HCT116 (cell line): ENCODE measurements at regions not wholly inside any gene's neighbourhood (a gene's known extent, or its start where the extent isn't known, plus 50 kb on each side); places are given as distances from the start of the nearest gene placed in this dataset.

ENCODE experiments used
- ATAC-seq: fragments of 200-7000 bp; cut with Tn5 transposase; 2 replicates; pipeline ENCODE4 v1.9.1; 2020; ENCODE audit warnings: mild to moderate bottlenecking, moderate library complexity
- BruUV-seq: library from RNA; stranded (reverse); fragments of 400-500 nt; replicated peaks from 2 replicates; lab custom pipeline; 2021; lab: Mats Ljungman, UMichigan
- CTCF ChIA-PET: fragments of 300-600 bp; sonication (Branson Sonifier 250); formaldehyde crosslinking; loops from one replicate; lab custom pipeline; 2021; ENCODE audit warnings: antibody characterized with exemption; lab: Charles Lee
- POLR2A ChIA-PET: fragments of 300-600, 350-600 bp; sonication (Branson Sonifier 250); formaldehyde crosslinking; loops from one replicate; lab custom pipeline; 2021; ENCODE audit warnings: antibody characterized with exemption; lab: Charles Lee
- RAD21 ChIA-PET, 2 experiments: fragments of 300-600 bp; sonication (Branson Sonifier 250); formaldehyde crosslinking; loops; one replicate each; lab custom pipeline; 2023; ENCODE audit warnings: low total read pairs in 2 of 2; ENCODE audit not compliant: uncharacterized antibody in 2 of 2, unreplicated experiment in 2 of 2, low non-redundant PET in 1 of 2; lab: Charles Lee
- DNase-seq: peaks from one replicate; pipeline ENCODE4 v3.0.0-alpha.2; 2010; ENCODE audit warnings: low read depth, low spot score
- H2AFZ ChIP-seq: fragments of 200-600 bp; shearing (Covaris generic), sonication (generic); 2 replicates; pipeline ENCODE4 v1.6.1; 2017; ENCODE audit warnings: low read depth, mixed run types, mixed read lengths, antibody characterized with exemption, low read length; ENCODE audit not compliant: poor library complexity, severe bottlenecking
- H3K27ac ChIP-seq: 2 replicates; pipeline ENCODE4 v1.5.1; 2012; ENCODE audit warnings: low read depth, low read length
- H3K27me3 ChIP-seq: fragments of 200-600 bp; sonication (generic); 2 replicates; pipeline ENCODE4 v1.6.1; 2016; ENCODE audit warnings: mixed run types, low read length, mixed read lengths; ENCODE audit not compliant: insufficient read depth
- H3K36me3 ChIP-seq, 2 experiments: fragments of 200-500 bp in 1 of 2; fragments of 200-600 bp in 1 of 2; sonication (Bioruptor generic) in 1 of 2; sonication (generic) in 1 of 2; 2 replicates each; pipeline versions ENCODE4 v1.5.1 to v1.6.1; 2014 to 2016; ENCODE audit warnings: low read length in 2 of 2, inconsistent platforms in 1 of 2, mixed read lengths in 1 of 2, mixed run types in 1 of 2; ENCODE audit not compliant: insufficient read depth in 2 of 2, control insufficient read depth in 1 of 2
- H3K4me1 ChIP-seq, 2 experiments: fragments of 200-600 bp in 1 of 2; sonication (generic) in 1 of 2; 2 replicates each; pipeline versions ENCODE4 v1.5.1 to v1.6.1; 2012 to 2017; ENCODE audit warnings: low read length in 2 of 2, inconsistent platforms in 1 of 2, mild to moderate bottlenecking in 1 of 2, mixed read lengths in 1 of 2, mixed run types in 1 of 2, moderate library complexity in 1 of 2; ENCODE audit not compliant: insufficient read depth in 2 of 2, control insufficient read depth in 1 of 2
- H3K4me2 ChIP-seq: fragments of 200-600 bp; sonication (generic); 2 replicates; pipeline ENCODE4 v1.6.1; 2017; ENCODE audit warnings: mixed run types, low read length, mixed read lengths
- H3K4me3 ChIP-seq, 2 experiments: fragments of 200-600 bp in 1 of 2; sonication (generic) in 1 of 2; replicated peaks in 1 of 2; 2 replicates each; pipeline ENCODE4 v1.5.1; 2011 to 2016; ENCODE audit warnings: low read length in 2 of 2, control low read depth in 1 of 2, low read depth in 1 of 2, mild to moderate bottlenecking in 1 of 2, mixed read lengths in 1 of 2, mixed run types in 1 of 2
- H3K79me2 ChIP-seq: fragments of 200-600 bp; sonication (generic); 2 replicates; pipeline ENCODE4 v1.6.1; 2017; ENCODE audit warnings: mild to moderate bottlenecking, mixed run types, low read length, moderate library complexity, mixed read lengths; ENCODE audit not compliant: insufficient read depth
- H3K9ac ChIP-seq: fragments of 200-600 bp; sonication (generic); 2 replicates; pipeline ENCODE4 v1.6.1; 2016; ENCODE audit warnings: low read length, mixed read lengths
- H3K9me2 ChIP-seq: fragments of 200-600 bp; sonication (generic), shearing (Covaris generic); 2 replicates; pipeline ENCODE4 v1.6.1; 2017; ENCODE audit warnings: mixed run types, mild to moderate bottlenecking, moderate library complexity; ENCODE audit not compliant: insufficient read depth
- H3K9me3 ChIP-seq, 2 experiments: fragments of 200-500 bp in 1 of 2; fragments of 200-600 bp in 1 of 2; sonication (Bioruptor generic) in 1 of 2; sonication (generic) in 1 of 2; 2 replicates each; pipeline ENCODE4 v1.6.1; 2014 to 2017; ENCODE audit warnings: low read length in 2 of 2, mixed read lengths in 2 of 2, inconsistent platforms in 1 of 2, low read depth in 1 of 2, mild to moderate bottlenecking in 1 of 2, mixed run types in 1 of 2, moderate library complexity in 1 of 2; ENCODE audit not compliant: control insufficient read depth in 1 of 2, insufficient read depth in 1 of 2
- H4K20me1 ChIP-seq: fragments of 200-600 bp; sonication (generic), shearing (Covaris generic); 2 replicates; pipeline ENCODE4 v1.6.1; 2017; ENCODE audit warnings: mixed run types, mild to moderate bottlenecking, moderate library complexity; ENCODE audit not compliant: insufficient read depth
- CBX3 ChIP-seq: IDR thresholded peaks from 2 replicates; pipeline ENCODE4 v1.6.1; 2012; ENCODE audit warnings: low read depth
- EZH2phosphoT487 ChIP-seq: fragments of 200-600 bp; IDR thresholded peaks from 2 replicates; pipeline ENCODE4 v1.6.1; 2018; ENCODE audit warnings: antibody characterized with exemption, borderline replicate concordance
- FOSL1 ChIP-seq: IDR thresholded peaks from 2 replicates; pipeline ENCODE4 v1.6.1; 2012; ENCODE audit warnings: low read depth
- POLR2A ChIP-seq: IDR thresholded peaks from 2 replicates; pipeline ENCODE4 v1.7.0; 2011; ENCODE audit warnings: borderline replicate concordance; ENCODE audit not compliant: insufficient read depth, insufficient read length; ENCODE audit errors: extremely low read depth
- SP1 ChIP-seq: IDR thresholded peaks from 2 replicates; pipeline ENCODE4 v1.6.1; 2012; ENCODE audit warnings: low read depth
- TCF7L2 ChIP-seq: IDR thresholded peaks from 2 replicates; pipeline ENCODE4 v1.7.0; 2011; ENCODE audit warnings: borderline replicate concordance, inconsistent platforms; ENCODE audit not compliant: insufficient read depth, insufficient read length; ENCODE audit errors: extremely low read depth
- ZNF274 ChIP-seq: fragments of 200-500 bp; sonication (Bioruptor generic); IDR thresholded peaks from 2 replicates; pipeline ENCODE4 v1.6.1; 2014; ENCODE audit warnings: mild to moderate bottlenecking, low read depth, low read length, inconsistent platforms
- intact Hi-C: fragments of 100-400 bp; cut with micrococcal nuclease; formaldehyde crosslinking; loops from 2 replicates; pipeline ENCODE4 v1.10.0; 2022
- TF ChIP-seq, protein P1 (sequence below): IDR thresholded peaks from 2 replicates; pipeline ENCODE4 v1.6.1; 2012
- TF ChIP-seq, protein P2 (sequence below): IDR thresholded peaks from 2 replicates; pipeline ENCODE4 v1.6.1; 2012; ENCODE audit warnings: low read depth
- TF ChIP-seq, protein P3 (sequence below): IDR thresholded peaks from 2 replicates; pipeline ENCODE4 v1.6.1; 2011; ENCODE audit warnings: mild to moderate bottlenecking, low read length, moderate library complexity; ENCODE audit not compliant: insufficient replicate concordance; ENCODE audit errors: extremely low read depth

DNA sequence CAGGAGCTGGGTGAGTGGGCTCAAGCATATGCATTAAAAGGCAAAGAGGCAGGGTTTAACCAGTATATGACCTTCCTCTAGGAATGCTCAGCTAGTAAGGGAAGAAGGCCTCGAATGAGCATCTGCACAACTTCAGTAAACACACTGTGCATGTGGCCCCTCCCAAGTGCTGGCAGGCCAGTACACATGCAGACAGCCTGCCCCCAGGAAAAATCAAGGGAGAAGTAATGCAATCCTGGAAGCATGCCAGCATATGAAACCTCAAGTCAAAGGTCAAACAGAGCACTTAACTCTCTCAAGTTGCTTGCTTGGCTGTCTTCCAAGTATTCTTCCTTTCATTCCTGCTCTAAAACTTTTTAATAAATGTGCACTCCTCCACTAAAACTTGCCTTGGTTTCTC lies 208.4 kb downstream of the ACTR3B start:
- RAD21 ChIA-PET, result no interaction called here
- DNase-seq, result no peak
- no TSS peak for BruUV-seq

DNA sequence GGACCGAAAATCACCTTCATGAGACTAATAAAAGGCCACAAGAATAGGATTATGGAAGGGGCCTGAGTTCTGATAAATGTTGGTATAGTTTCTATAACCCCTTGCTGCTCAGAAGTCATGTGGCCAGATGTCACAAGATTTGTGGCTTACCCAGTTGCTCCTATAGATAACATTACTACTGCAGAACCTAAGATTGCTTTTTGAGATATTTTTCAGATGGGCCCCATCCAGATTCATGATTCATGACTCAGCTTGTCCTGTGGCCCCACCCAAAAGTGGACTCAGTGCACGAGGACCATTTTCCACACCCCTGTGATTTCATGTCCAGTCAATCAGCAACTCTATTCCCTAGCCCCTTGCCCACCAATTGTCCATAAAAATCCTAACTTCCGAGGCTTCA lies 209.0 kb downstream of the ACTR3B start:
- RAD21 ChIA-PET, result no interaction called here
- no TSS peak for BruUV-seq
- CTCF ChIA-PET, result no interaction called here
- H3K4me3 ChIP-seq, result no peak overlapping the region
- H3K9ac ChIP-seq, result no peak overlapping the region
- no peak overlapping the region for H3K27ac ChIP-seq
- no peak for ATAC-seq
- H3K27me3 ChIP-seq, result 0 out of 2 replicates have a peak, but pooled peaks cover 2% of the 10 kb centered on the region
- no peak overlapping the region for H3K4me2 ChIP-seq
- H3K4me1 ChIP-seq, result no peaks in the 10 kb centered on the region
- intact Hi-C loops, result no loop called here
- H3K9me3 ChIP-seq, result no peaks in the 10 kb centered on the region
- H2AFZ ChIP-seq, result no peak overlapping the region
- no peaks in the 10 kb centered on the region for H3K36me3 ChIP-seq
- POLR2A ChIA-PET, result no interaction called here
- TF ChIP-seq, protein P1, sequence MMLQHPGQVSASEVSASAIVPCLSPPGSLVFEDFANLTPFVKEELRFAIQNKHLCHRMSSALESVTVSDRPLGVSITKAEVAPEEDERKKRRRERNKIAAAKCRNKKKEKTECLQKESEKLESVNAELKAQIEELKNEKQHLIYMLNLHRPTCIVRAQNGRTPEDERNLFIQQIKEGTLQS, result no peak
- TF ChIP-seq ZNF274 (no peak), SP1 (no peak), TCF7L2 (no peak), EZH2phosphoT487 (no peak), FOSL1 (no peak)
- TF ChIP-seq, protein P2, sequence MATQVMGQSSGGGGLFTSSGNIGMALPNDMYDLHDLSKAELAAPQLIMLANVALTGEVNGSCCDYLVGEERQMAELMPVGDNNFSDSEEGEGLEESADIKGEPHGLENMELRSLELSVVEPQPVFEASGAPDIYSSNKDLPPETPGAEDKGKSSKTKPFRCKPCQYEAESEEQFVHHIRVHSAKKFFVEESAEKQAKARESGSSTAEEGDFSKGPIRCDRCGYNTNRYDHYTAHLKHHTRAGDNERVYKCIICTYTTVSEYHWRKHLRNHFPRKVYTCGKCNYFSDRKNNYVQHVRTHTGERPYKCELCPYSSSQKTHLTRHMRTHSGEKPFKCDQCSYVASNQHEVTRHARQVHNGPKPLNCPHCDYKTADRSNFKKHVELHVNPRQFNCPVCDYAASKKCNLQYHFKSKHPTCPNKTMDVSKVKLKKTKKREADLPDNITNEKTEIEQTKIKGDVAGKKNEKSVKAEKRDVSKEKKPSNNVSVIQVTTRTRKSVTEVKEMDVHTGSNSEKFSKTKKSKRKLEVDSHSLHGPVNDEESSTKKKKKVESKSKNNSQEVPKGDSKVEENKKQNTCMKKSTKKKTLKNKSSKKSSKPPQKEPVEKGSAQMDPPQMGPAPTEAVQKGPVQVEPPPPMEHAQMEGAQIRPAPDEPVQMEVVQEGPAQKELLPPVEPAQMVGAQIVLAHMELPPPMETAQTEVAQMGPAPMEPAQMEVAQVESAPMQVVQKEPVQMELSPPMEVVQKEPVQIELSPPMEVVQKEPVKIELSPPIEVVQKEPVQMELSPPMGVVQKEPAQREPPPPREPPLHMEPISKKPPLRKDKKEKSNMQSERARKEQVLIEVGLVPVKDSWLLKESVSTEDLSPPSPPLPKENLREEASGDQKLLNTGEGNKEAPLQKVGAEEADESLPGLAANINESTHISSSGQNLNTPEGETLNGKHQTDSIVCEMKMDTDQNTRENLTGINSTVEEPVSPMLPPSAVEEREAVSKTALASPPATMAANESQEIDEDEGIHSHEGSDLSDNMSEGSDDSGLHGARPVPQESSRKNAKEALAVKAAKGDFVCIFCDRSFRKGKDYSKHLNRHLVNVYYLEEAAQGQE, result no peak
- TF ChIP-seq, protein P3, sequence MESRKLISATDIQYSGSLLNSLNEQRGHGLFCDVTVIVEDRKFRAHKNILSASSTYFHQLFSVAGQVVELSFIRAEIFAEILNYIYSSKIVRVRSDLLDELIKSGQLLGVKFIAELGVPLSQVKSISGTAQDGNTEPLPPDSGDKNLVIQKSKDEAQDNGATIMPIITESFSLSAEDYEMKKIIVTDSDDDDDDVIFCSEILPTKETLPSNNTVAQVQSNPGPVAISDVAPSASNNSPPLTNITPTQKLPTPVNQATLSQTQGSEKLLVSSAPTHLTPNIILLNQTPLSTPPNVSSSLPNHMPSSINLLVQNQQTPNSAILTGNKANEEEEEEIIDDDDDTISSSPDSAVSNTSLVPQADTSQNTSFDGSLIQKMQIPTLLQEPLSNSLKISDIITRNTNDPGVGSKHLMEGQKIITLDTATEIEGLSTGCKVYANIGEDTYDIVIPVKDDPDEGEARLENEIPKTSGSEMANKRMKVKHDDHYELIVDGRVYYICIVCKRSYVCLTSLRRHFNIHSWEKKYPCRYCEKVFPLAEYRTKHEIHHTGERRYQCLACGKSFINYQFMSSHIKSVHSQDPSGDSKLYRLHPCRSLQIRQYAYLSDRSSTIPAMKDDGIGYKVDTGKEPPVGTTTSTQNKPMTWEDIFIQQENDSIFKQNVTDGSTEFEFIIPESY, result no peak
- no peaks in the 10 kb centered on the region for H3K9me2 ChIP-seq
- DNase-seq, result no peak
- H4K20me1 ChIP-seq, result no peaks in the 10 kb centered on the region
- H3K79me2 ChIP-seq, result no peaks in the 10 kb centered on the region

More for the DNA sequence above, 208.4 kb downstream of the ACTR3B start:
- no peak for TF ChIP-seq POLR2A
- no peak for TF ChIP-seq CBX3
- TF ChIP-seq TCF7L2, result no peak
- Histone ChIP-seq H3K4me3 (no peak overlapping the region), H3K27me3 (0 out of 2 replicates have a peak, but pooled peaks cover 2% of the 10 kb centered on the region), H3K27ac (no peak overlapping the region), H3K4me2 (no peak overlapping the region), H3K36me3 (no peaks in the 10 kb centered on the region), H4K20me1 (no peaks in the 10 kb centered on the region), H3K9ac (no peak overlapping the region), H3K4me1 (no peaks in the 10 kb centered on the region), H2AFZ (no peak overlapping the region), H3K79me2 (no peaks in the 10 kb centered on the region), H3K9me2 (no peaks in the 10 kb centered on the region), H3K9me3 (no peaks in the 10 kb centered on the region)
- ChIA-PET POLR2A (no interaction called here), CTCF (no interaction called here)
- ATAC-seq, result no peak
- intact Hi-C loops, result no loop called here
